K562 (cell line): ENCODE measurements at regions not wholly inside any gene's neighbourhood (a gene's known extent, or its start where the extent isn't known, plus 50 kb on each side); places are given as distances from the start of the nearest gene placed in this dataset.

Experiments used
- EHMT2 ChIP-seq: fragments of 450-650 bp; IDR thresholded peaks from 2 replicates; pipeline ENCODE4 v1.6.1; 2018; ENCODE audit warnings: antibody characterized with exemption
- HDGF ChIP-seq: fragments of 450-650 bp; IDR thresholded peaks from 2 replicates; pipeline ENCODE4 v1.6.1; 2016
- MAFK ChIP-seq: IDR thresholded peaks from 2 replicates; pipeline ENCODE4 v1.6.1; 2011; ENCODE audit warnings: low read length, improper control_type of control experiment
- POLR2AphosphoS5 ChIP-seq: IDR thresholded peaks from 2 replicates; pipeline ENCODE4 v1.6.1; 2011; ENCODE audit warnings: mild to moderate bottlenecking, low read depth, low read length, moderate library complexity; ENCODE audit not compliant: control insufficient read depth, insufficient read depth
- POLR3G ChIP-seq: IDR thresholded peaks from 2 replicates; pipeline ENCODE4 v1.6.1; 2011; ENCODE audit not compliant: insufficient read length, insufficient replicate concordance; ENCODE audit errors: extremely low read depth
- SIX5 ChIP-seq, 2 experiments: IDR thresholded peaks; 2 replicates each; pipeline ENCODE4 v1.6.1; 2011; ENCODE audit warnings: low read length in 2 of 2, borderline replicate concordance in 1 of 2, low read depth in 1 of 2, mild to moderate bottlenecking in 1 of 2, moderate library complexity in 1 of 2; ENCODE audit not compliant: insufficient read depth in 1 of 2
- SMC3 ChIP-seq: conservative IDR thresholded peaks from 2 replicates; pipeline ENCODE4 v1.6.1; 2011; ENCODE audit warnings: low read depth, low read length, improper control_type of control experiment; ENCODE audit not compliant: insufficient read depth
- SOX6 ChIP-seq: fragments of 450-650 bp; IDR thresholded peaks from 2 replicates; pipeline ENCODE4 v1.6.1; 2014; ENCODE audit warnings: mild to moderate bottlenecking
- STAG1 ChIP-seq: sonication (generic); formaldehyde crosslinking; IDR thresholded peaks from 2 replicates; pipeline ENCODE4 v1.5.0; 2020; ENCODE audit warnings: missing genetic modification reagents, borderline replicate concordance
- TCFL5 ChIP-seq: fragments of 250-450 bp; sonication (Bioruptor Pico); conservative IDR thresholded peaks from 2 replicates; pipeline ENCODE4 v1.6.1; 2021; ENCODE audit warnings: mild to moderate bottlenecking, moderate library complexity, matching md5 sums
- TF ChIP-seq, protein P1 (sequence below): fragments of 250-450 bp; sonication (Bioruptor Pico); IDR thresholded peaks from 2 replicates; pipeline ENCODE4 v1.4.0; 2020; ENCODE audit warnings: borderline replicate concordance
- TF ChIP-seq, protein P2 (sequence below): fragments of 250-450 bp; sonication (Bioruptor Pico); IDR thresholded peaks from 2 replicates; pipeline ENCODE4 v1.8.0; 2021; ENCODE audit warnings: mild to moderate bottlenecking, moderate library complexity
- TF ChIP-seq, protein P3 (sequence below), 3 experiments: IDR thresholded peaks in 2 of 3; conservative IDR thresholded peaks in 1 of 3; 2 replicates each; pipeline ENCODE4 v1.5.1; 2011 to 2012; ENCODE audit warnings: low read length in 3 of 3, mild to moderate bottlenecking in 3 of 3, control low read depth in 2 of 3, improper control_type of control experiment in 1 of 3, inconsistent platforms in 1 of 3, low read depth in 1 of 3, mixed read lengths in 1 of 3, moderate library complexity in 1 of 3; ENCODE audit not compliant: insufficient read depth in 2 of 3
- TF ChIP-seq, protein P4 (sequence below): IDR thresholded peaks from 2 replicates; pipeline ENCODE4 v1.6.1; 2016; ENCODE audit warnings: missing genetic modification characterization, missing compliant biosample characterization

DNA sequence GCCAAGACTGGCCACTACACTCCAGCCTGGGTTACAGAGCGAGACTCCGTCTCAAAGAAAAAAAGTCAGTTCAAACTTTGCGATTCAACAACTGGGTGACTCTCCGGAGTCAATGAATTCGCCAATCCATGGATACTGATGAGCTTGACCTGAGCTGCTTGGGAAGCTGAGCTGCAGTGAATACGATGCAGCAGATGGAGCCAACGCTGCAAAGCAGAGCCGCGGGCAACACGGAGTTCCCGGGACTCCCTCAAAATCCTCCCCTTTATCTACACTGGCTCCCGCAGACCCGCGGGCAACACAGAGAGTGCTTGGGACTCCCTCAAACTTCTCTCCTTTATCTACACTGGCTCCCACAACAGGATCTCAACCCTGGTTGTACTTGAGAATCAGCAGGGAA, 62.6 kb upstream of the SALL4 start:
- TF ChIP-seq, protein P1, sequence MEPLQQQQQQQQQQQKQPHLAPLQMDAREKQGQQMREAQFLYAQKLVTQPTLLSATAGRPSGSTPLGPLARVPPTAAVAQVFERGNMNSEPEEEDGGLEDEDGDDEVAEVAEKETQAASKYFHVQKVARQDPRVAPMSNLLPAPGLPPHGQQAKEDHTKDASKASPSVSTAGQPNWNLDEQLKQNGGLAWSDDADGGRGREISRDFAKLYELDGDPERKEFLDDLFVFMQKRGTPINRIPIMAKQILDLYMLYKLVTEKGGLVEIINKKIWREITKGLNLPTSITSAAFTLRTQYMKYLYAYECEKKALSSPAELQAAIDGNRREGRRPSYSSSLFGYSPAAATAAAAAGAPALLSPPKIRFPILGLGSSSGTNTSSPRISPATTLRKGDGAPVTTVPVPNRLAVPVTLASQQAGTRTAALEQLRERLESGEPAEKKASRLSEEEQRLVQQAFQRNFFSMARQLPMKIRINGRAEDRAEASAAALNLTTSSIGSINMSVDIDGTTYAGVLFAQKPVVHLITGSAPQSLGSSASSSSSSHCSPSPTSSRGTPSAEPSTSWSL (CRISPR knock-in tag): no peak
- TF ChIP-seq MAFK (no peak), STAG1 (CRISPR knock-in tag) (no peak), SIX5 (IDR thresholded peaks at IDR 0.05; ENCODE audit: borderline replicate concordance in 1 of 2, insufficient read depth in 1 of 2, low read depth in 1 of 2, low read length in 2 of 2) (no peak), EHMT2 (no peak), POLR3G (no peak), SOX6 (no peak), TCFL5 (CRISPR knock-in tag) (no peak), SMC3 (no peak), POLR2AphosphoS5 (no peak), HDGF (no peak)
- TF ChIP-seq, protein P2, sequence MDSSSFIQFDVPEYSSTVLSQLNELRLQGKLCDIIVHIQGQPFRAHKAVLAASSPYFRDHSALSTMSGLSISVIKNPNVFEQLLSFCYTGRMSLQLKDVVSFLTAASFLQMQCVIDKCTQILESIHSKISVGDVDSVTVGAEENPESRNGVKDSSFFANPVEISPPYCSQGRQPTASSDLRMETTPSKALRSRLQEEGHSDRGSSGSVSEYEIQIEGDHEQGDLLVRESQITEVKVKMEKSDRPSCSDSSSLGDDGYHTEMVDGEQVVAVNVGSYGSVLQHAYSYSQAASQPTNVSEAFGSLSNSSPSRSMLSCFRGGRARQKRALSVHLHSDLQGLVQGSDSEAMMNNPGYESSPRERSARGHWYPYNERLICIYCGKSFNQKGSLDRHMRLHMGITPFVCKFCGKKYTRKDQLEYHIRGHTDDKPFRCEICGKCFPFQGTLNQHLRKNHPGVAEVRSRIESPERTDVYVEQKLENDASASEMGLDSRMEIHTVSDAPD (CRISPR knock-in tag): no peak
- TF ChIP-seq, protein P3, sequence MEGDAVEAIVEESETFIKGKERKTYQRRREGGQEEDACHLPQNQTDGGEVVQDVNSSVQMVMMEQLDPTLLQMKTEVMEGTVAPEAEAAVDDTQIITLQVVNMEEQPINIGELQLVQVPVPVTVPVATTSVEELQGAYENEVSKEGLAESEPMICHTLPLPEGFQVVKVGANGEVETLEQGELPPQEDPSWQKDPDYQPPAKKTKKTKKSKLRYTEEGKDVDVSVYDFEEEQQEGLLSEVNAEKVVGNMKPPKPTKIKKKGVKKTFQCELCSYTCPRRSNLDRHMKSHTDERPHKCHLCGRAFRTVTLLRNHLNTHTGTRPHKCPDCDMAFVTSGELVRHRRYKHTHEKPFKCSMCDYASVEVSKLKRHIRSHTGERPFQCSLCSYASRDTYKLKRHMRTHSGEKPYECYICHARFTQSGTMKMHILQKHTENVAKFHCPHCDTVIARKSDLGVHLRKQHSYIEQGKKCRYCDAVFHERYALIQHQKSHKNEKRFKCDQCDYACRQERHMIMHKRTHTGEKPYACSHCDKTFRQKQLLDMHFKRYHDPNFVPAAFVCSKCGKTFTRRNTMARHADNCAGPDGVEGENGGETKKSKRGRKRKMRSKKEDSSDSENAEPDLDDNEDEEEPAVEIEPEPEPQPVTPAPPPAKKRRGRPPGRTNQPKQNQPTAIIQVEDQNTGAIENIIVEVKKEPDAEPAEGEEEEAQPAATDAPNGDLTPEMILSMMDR (IDR thresholded peaks at IDR 0.05 in 2 of 3, conservative IDR thresholded peaks at IDR 0.05 in 1 of 3; ENCODE audit: insufficient read depth in 2 of 3, low read depth in 1 of 3, low read length in 3 of 3): no peak
- TF ChIP-seq, protein P4, sequence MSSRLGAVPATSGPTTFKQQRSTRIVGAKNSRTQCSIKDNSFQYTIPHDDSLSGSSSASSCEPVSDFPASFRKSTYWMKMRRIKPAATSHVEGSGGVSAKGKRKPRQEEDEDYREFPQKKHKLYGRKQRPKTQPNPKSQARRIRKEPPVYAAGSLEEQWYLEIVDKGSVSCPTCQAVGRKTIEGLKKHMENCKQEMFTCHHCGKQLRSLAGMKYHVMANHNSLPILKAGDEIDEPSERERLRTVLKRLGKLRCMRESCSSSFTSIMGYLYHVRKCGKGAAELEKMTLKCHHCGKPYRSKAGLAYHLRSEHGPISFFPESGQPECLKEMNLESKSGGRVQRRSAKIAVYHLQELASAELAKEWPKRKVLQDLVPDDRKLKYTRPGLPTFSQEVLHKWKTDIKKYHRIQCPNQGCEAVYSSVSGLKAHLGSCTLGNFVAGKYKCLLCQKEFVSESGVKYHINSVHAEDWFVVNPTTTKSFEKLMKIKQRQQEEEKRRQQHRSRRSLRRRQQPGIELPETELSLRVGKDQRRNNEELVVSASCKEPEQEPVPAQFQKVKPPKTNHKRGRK: no peak
